Activated naive CD4-positive, alpha-beta T cell treated with Interleukin-2 at 50 U/mL for 16 hours (primary cell): ENCODE measurements at regions not wholly inside any gene's neighbourhood (a gene's known extent, or its start where the extent isn't known, plus 50 kb on each side); places are given as distances from the start of the nearest gene placed in this dataset.

Experiments
- DNase-seq: peaks from one replicate; pipeline ENCODE4 v3.0.0-alpha.2; 2020

GRCh38 chr16:86396422-86396821 lies 113.9 kb upstream of the FOXF1 start:
- DNase-seq, result no peak

- no peak for DNase-seq
These were observed 113.4 kb upstream of the FOXF1 start for GRCh38 chr16:86396901-86397311.

- DNase-seq, result no peak
These were observed 112.1 kb upstream of the FOXF1 start for GRCh38 chr16:86398201-86398600.

GRCh38 chr16:86398622-86399021 lies 111.7 kb upstream of the FOXF1 start:
- no peak for DNase-seq

- DNase-seq, result no peak
These were observed 109.2 kb upstream of the FOXF1 start for GRCh38 chr16:86401126-86401525.

- no peak for DNase-seq
These were observed 107.2 kb upstream of the FOXF1 start for GRCh38 chr16:86403085-86403484.

- no peak for DNase-seq
These were observed 106.7 kb upstream of the FOXF1 start for GRCh38 chr16:86403541-86404163.

GRCh38 chr16:86404678-86405077 lies 105.6 kb upstream of the FOXF1 start:
- DNase-seq, result no peak

- no peak for DNase-seq
These were observed 105.0 kb upstream of the FOXF1 start for GRCh38 chr16:86405319-86405718.

GRCh38 chr16:86406056-86406455 lies 104.3 kb upstream of the FOXF1 start:
- DNase-seq, result no peak

GRCh38 chr16:86408685-86409084 lies 101.6 kb upstream of the FOXF1 start:
- DNase-seq, result no peak

- DNase-seq, result no peak
These were observed 100.2 kb upstream of the FOXF1 start for GRCh38 chr16:86410081-86410480.

GRCh38 chr16:86410529-86410928 lies 99.8 kb upstream of the FOXF1 start:
- DNase-seq, result no peak

- DNase-seq, result no peak
These were observed 98.4 kb upstream of the FOXF1 start for GRCh38 chr16:86411897-86412296.

GRCh38 chr16:86414991-86415740 lies 95.2 kb upstream of the FOXF1 start:
- DNase-seq, result no peak

GRCh38 chr16:86418981-86419380 lies 91.3 kb upstream of the FOXF1 start:
- DNase-seq, result no peak

GRCh38 chr16:86419518-86419917 lies 90.8 kb upstream of the FOXF1 start:
- DNase-seq, result no peak

- DNase-seq, result no peak
These were observed 88.3 kb upstream of the FOXF1 start for GRCh38 chr16:86421995-86422394.

GRCh38 chr16:86424398-86424797 lies 85.9 kb upstream of the FOXF1 start:
- no peak for DNase-seq

- DNase-seq, result no peak
These were observed 85.3 kb upstream of the FOXF1 start for GRCh38 chr16:86424985-86425384.

GRCh38 chr16:86426063-86426642 lies 84.2 kb upstream of the FOXF1 start:
- no peak for DNase-seq

- no peak for DNase-seq
These were observed 82.9 kb upstream of the FOXF1 start for GRCh38 chr16:86427433-86427851.

GRCh38 chr16:86428729-86429517 lies 81.4 kb upstream of the FOXF1 start:
- no peak for DNase-seq

- no peak for DNase-seq
These were observed 80.7 kb upstream of the FOXF1 start for GRCh38 chr16:86429663-86430062.
